HepG2 (cell line): ENCODE measurements at regions not wholly inside any gene's neighbourhood (a gene's known extent, or its start where the extent isn't known, plus 50 kb on each side); places are given as distances from the start of the nearest gene placed in this dataset.

Experiments
- ATAC-seq: fragments of 200-7000 bp; cut with Tn5 transposase; 3 replicates; pipeline ENCODE4 v1.9.1; 2020; ENCODE audit warnings: mild to moderate bottlenecking, moderate library complexity
- BruUV-seq: library from RNA; stranded (reverse); fragments of 400-500 nt; replicated peaks from 2 replicates; lab custom pipeline; 2021; lab: Mats Ljungman, UMichigan
- CTCF ChIA-PET: fragments of 300-600 bp; formaldehyde crosslinking; extraction: SDS; loops from one replicate; lab custom pipeline; 2021; ENCODE audit warnings: low total read pairs, inconsistent platforms, low intra/inter-chr PET ratio; lab: Yijun Ruan, JAX
- POLR2A ChIA-PET: fragments of 350-600 bp; sonication (Branson Sonifier 250); formaldehyde crosslinking; loops from one replicate; lab custom pipeline; 2020; ENCODE audit warnings: antibody characterized with exemption, inconsistent platforms; lab: Yijun Ruan, JAX
- DNase-seq: peaks from one replicate; pipeline ENCODE4 v3.0.0-alpha.2; 2015; ENCODE audit warnings: low spot score
- FAIRE-seq: peaks from 3 replicates; lab custom pipeline; 2011; peaks lifted over from hg19 to GRCh38; lab: Jason Lieb, UNC
- H2AFZ ChIP-seq: one replicate; pipeline ENCODE4 v1.6.1; 2011; ENCODE audit warnings: low read length, inconsistent platforms
- H3K27ac ChIP-seq: fragments of 300-600 bp; 3 replicates; pipeline ENCODE4 v1.8.0; 2011; ENCODE audit warnings: mixed run types, mild to moderate bottlenecking, mixed read lengths, low read length, inconsistent platforms; ENCODE audit not compliant: insufficient read depth; ENCODE audit errors: extremely low read length
- H3K27me3 ChIP-seq, 2 experiments: fragments of 200-600 bp in 1 of 2; 2 replicates in 1 of 2; 3 replicates in 1 of 2; pipeline versions ENCODE4 v1.6.0 to v1.8.0; 2011; ENCODE audit warnings: low read length in 2 of 2, mild to moderate bottlenecking in 2 of 2, moderate library complexity in 2 of 2, inconsistent platforms in 1 of 2; ENCODE audit not compliant: insufficient read depth in 2 of 2, control insufficient read depth in 1 of 2
- H3K36me3 ChIP-seq, 2 experiments: fragments of 200-600 bp in 1 of 2; replicated peaks in 1 of 2; 2 replicates in 1 of 2; 3 replicates in 1 of 2; pipeline versions ENCODE4 v1.5.1 to v1.8.0; 2011; ENCODE audit warnings: low read length in 2 of 2, inconsistent platforms in 1 of 2; ENCODE audit not compliant: insufficient read depth in 2 of 2, control insufficient read depth in 1 of 2
- H3K4me1 ChIP-seq: 2 replicates; pipeline ENCODE4 v1.5.1; 2012; ENCODE audit warnings: low read length, inconsistent platforms; ENCODE audit not compliant: insufficient read depth
- H3K4me2 ChIP-seq: 2 replicates; pipeline ENCODE4 v1.6.0; 2011; ENCODE audit warnings: low read depth, low read length, inconsistent platforms
- H3K4me3 ChIP-seq, 3 experiments: fragments of 200-600 bp in 1 of 3; sonication (generic), shearing (Covaris generic) in 1 of 3; replicated peaks in 1 of 3; 2 replicates each; pipeline ENCODE4 v1.5.1; 2011 to 2016; ENCODE audit warnings: low read length in 3 of 3, inconsistent platforms in 2 of 3, low read depth in 2 of 3, mild to moderate bottlenecking in 2 of 3, control low read depth in 1 of 3, mixed read lengths in 1 of 3; ENCODE audit not compliant: insufficient read depth in 1 of 3
- H3K79me2 ChIP-seq: one replicate; pipeline ENCODE4 v1.6.1; 2011; ENCODE audit warnings: low read length, inconsistent platforms; ENCODE audit not compliant: insufficient read depth
- H3K9ac ChIP-seq: 2 replicates; pipeline ENCODE4 v1.6.0; 2011; ENCODE audit warnings: mild to moderate bottlenecking, low read depth, low read length, inconsistent platforms; ENCODE audit not compliant: insufficient read depth
- H3K9me3 ChIP-seq: 2 replicates; pipeline ENCODE4 v1.5.1; 2012; ENCODE audit warnings: mild to moderate bottlenecking, low read length
- H4K20me1 ChIP-seq: 2 replicates; pipeline ENCODE4 v1.6.0; 2011; ENCODE audit warnings: inconsistent platforms, mild to moderate bottlenecking, low read length, moderate library complexity; ENCODE audit not compliant: insufficient read depth
- CSRNP1 ChIP-seq: sonication (generic); formaldehyde crosslinking; IDR thresholded peaks from 2 replicates; pipeline ENCODE4 v1.8.1; 2023; ENCODE audit warnings: mild to moderate bottlenecking, missing genetic modification reagents
- GMEB2 ChIP-seq: IDR thresholded peaks from 2 replicates; pipeline ENCODE4 v1.6.1; 2016; ENCODE audit warnings: missing biosample characterization, missing genetic modification reagents, low read depth
- PATZ1 ChIP-seq: sonication (generic); formaldehyde crosslinking; IDR thresholded peaks from 2 replicates; pipeline ENCODE4 v1.4.0; 2020; ENCODE audit warnings: missing genetic modification reagents
- SMAD3 ChIP-seq: sonication (generic); formaldehyde crosslinking; IDR thresholded peaks from 2 replicates; pipeline ENCODE4 v1.4.0; 2020; ENCODE audit warnings: missing genetic modification reagents
- SRF ChIP-seq: IDR thresholded peaks from 2 replicates; pipeline ENCODE4 v1.6.1; 2011; ENCODE audit warnings: mild to moderate bottlenecking, low read depth, low read length, moderate library complexity
- TFDP2 ChIP-seq: sonication (generic); formaldehyde crosslinking; IDR thresholded peaks from 2 replicates; pipeline ENCODE4 v1.4.0; 2020; ENCODE audit warnings: missing genetic modification reagents
- TOE1 ChIP-seq: sonication (generic); formaldehyde crosslinking; IDR thresholded peaks from 2 replicates; pipeline ENCODE4 v1.4.0; 2020; ENCODE audit warnings: mild to moderate bottlenecking, missing genetic modification reagents
- XRCC5 ChIP-seq: fragments of 200-400 bp; formaldehyde crosslinking; optimal IDR thresholded peaks from 2 replicates; pipeline ENCODE3; 2017; ENCODE audit warnings: mild to moderate bottlenecking, low read length
- ZBTB1 ChIP-seq: sonication (generic); formaldehyde crosslinking; IDR thresholded peaks from 2 replicates; pipeline ENCODE4 v1.4.0; 2020; ENCODE audit warnings: missing genetic modification reagents, borderline replicate concordance
- ZFP37 ChIP-seq: sonication (generic); formaldehyde crosslinking; IDR thresholded peaks from 2 replicates; pipeline ENCODE4 v1.4.0; 2020; ENCODE audit warnings: missing genetic modification reagents, borderline replicate concordance
- ZNF609 ChIP-seq: sonication (generic); formaldehyde crosslinking; IDR thresholded peaks from 2 replicates; pipeline ENCODE4 v1.4.0; 2020; ENCODE audit warnings: mild to moderate bottlenecking, missing genetic modification reagents, borderline replicate concordance
- ZNF768 ChIP-seq: sonication (generic); formaldehyde crosslinking; IDR thresholded peaks from 2 replicates; pipeline ENCODE4 v1.4.0; 2020; ENCODE audit warnings: missing genetic modification reagents
- in situ Hi-C: cut with HindIII; loops from 2 replicates; pipeline ENCODE4 v1.10.0; 2017; ENCODE audit warnings: low pct_unique_long_range_greater_than_20kb; ENCODE audit not compliant: extremely low pct_ligation_motif_present
- intact Hi-C: fragments of 100-400 bp; cut with micrococcal nuclease; formaldehyde crosslinking; loops from one replicate; pipeline ENCODE4 v1.10.0; 2022; ENCODE audit not compliant: unreplicated experiment

- TF ChIP-seq GMEB2 (CRISPR knock-in tag) (no peak), ZBTB1 (CRISPR knock-in tag) (no peak), ZFP37 (CRISPR knock-in tag) (no peak), SMAD3 (no peak)
- TF ChIP-seq, all 625 proteins: peak for 0
Measured at GRCh38 chr9:87285183-87285850, 212.3 kb upstream of the DAPK1 start (continued).

GRCh38 chr9:87286506-87286905 is 211.2 kb upstream of the DAPK1 start:
- no peak for FAIRE-seq
- TF ChIP-seq ZNF609 (no peak), XRCC5 (no peak), TFDP2 (CRISPR knock-in tag) (no peak), TOE1 (CRISPR knock-in tag) (no peak), SRF (no peak), CSRNP1 (CRISPR knock-in tag) (no peak), PATZ1 (CRISPR knock-in tag) (no peak), ZNF768 (no peak)

More at GRCh38 chr9:87286506-87286905, 211.2 kb upstream of the DAPK1 start:
- Histone ChIP-seq H2AFZ (no peak overlapping the region), H3K27me3 (peaks cover 1 to 7% of the 10 kb centered on the region in 2 experiments; a peak in 1 of 5 replicates), H3K4me3 (no peak overlapping the region), H3K79me2 (no peaks in the 10 kb centered on the region), H3K36me3 (no peaks in the 10 kb centered on the region), H4K20me1 (no peaks in the 10 kb centered on the region), H3K27ac (no peak overlapping the region), H3K9me3 (no peaks in the 10 kb centered on the region), H3K4me1 (no peaks in the 10 kb centered on the region), H3K9ac (no peak overlapping the region), H3K4me2 (no peak overlapping the region)
- no peak for ATAC-seq
- intact Hi-C loops (no loop called here), in situ Hi-C loops (no loop called here)
- POLR2A ChIA-PET, result no interaction called here
- no peak for DNase-seq
- CTCF ChIA-PET, result no interaction called here
- no TSS peak for BruUV-seq
